Cardiac septum (tissue), 1 donor: ENCODE measurements at regions not wholly inside any gene's neighbourhood (a gene's known extent, or its start where the extent isn't known, plus 50 kb on each side); places are given as distances from the start of the nearest gene placed in this dataset.

ENCODE experiments used
- DNase-seq: peaks from one replicate; pipeline ENCODE4 v3.0.0-alpha.2; 2020; ENCODE audit warnings: low spot score
- intact Hi-C: fragments of 100-400 bp; cut with DNase I; formaldehyde crosslinking; loops from one replicate; pipeline ENCODE4 v1.14.0; 2022
- donor health status: DM: no; HTN: no; CAD: no.

GRCh38 chr13:34076943-34077703, 259.2 kb downstream of the RFC3 start:
- intact Hi-C loops: loop anchor here (2.0 to 10.0 kb wide), 2 partner anchors 146 to 272 kb away; no protein-coding TSS in a partner anchor
- DNase-seq: no peak

GRCh38 chr13:34078334-34078999, 260.5 kb downstream of the RFC3 start:
- DNase-seq: no peak
- intact Hi-C loops: loop anchor here (10.0 kb wide), 1 partner anchor 274 kb away; no protein-coding TSS in a partner anchor

- intact Hi-C loops: no loop called here
- no peak for DNase-seq
Measured at GRCh38 chr13:34085204-34085603, 267.3 kb downstream of the RFC3 start.

- intact Hi-C loops: no loop called here
- DNase-seq: no peak
Measured at GRCh38 chr13:34086281-34086680, 268.3 kb downstream of the RFC3 start.

GRCh38 chr13:34087791-34088190, 269.8 kb downstream of the RFC3 start:
- intact Hi-C loops: no loop called here
- no peak for DNase-seq

GRCh38 chr13:34103854-34104253, 285.9 kb downstream of the RFC3 start:
- intact Hi-C loops: no loop called here

GRCh38 chr13:34104853-34105252, 286.9 kb downstream of the RFC3 start:
- intact Hi-C loops: no loop called here
- DNase-seq: no peak

More at GRCh38 chr13:34103854-34104253, 285.9 kb downstream of the RFC3 start:
- no peak for DNase-seq

- intact Hi-C loops: no loop called here
- no peak for DNase-seq
Measured at GRCh38 chr13:34107806-34108205, 289.9 kb downstream of the RFC3 start.

GRCh38 chr13:34108410-34108809, 290.5 kb downstream of the RFC3 start:
- DNase-seq: no peak
- intact Hi-C loops: no loop called here

- DNase-seq: no peak
- intact Hi-C loops: no loop called here
Measured at GRCh38 chr13:34114581-34114980, 296.6 kb downstream of the RFC3 start.

GRCh38 chr13:34116651-34117050, 298.7 kb downstream of the RFC3 start:
- intact Hi-C loops: no loop called here
- DNase-seq: no peak

GRCh38 chr13:34124666-34125306, 306.8 kb downstream of the RFC3 start:
- DNase-seq: no peak
- intact Hi-C loops: no loop called here

- intact Hi-C loops: no loop called here
- DNase-seq: no peak
Measured at GRCh38 chr13:34127523-34127922, 309.6 kb downstream of the RFC3 start.

- DNase-seq: no peak
- intact Hi-C loops: no loop called here
Measured at GRCh38 chr13:34128661-34129060, 310.7 kb downstream of the RFC3 start.

GRCh38 chr13:34129436-34129835, 311.5 kb downstream of the RFC3 start:
- no peak for DNase-seq
- intact Hi-C loops: no loop called here

GRCh38 chr13:34137200-34137599, 319.3 kb downstream of the RFC3 start:
- no peak for DNase-seq
- intact Hi-C loops: no loop called here

- intact Hi-C loops: no loop called here
- DNase-seq: no peak
Measured at GRCh38 chr13:34139660-34140227, 321.8 kb downstream of the RFC3 start.

- DNase-seq: no peak
- intact Hi-C loops: no loop called here
Measured at GRCh38 chr13:34143637-34144036, 325.7 kb downstream of the RFC3 start.

- intact Hi-C loops: no loop called here
- no peak for DNase-seq
Measured at GRCh38 chr13:34144142-34144541, 326.2 kb downstream of the RFC3 start.

GRCh38 chr13:34145061-34145460, 327.1 kb downstream of the RFC3 start:
- no peak for DNase-seq
- intact Hi-C loops: no loop called here
